ENCODE measurements at regions not wholly inside any gene's neighbourhood (a gene's known extent, or its start where the extent isn't known, plus 50 kb on each side); places are given as distances from the start of the nearest gene placed in this dataset.

GRCh38 chrX:126300401-126300800 is 134.3 kb upstream of the DCAF12L2 start:
- TF ChIP-seq CTCF (IDR thresholded peaks at IDR 0.05; ENCODE audit: low read depth, low read length) (no peak), EZH2phosphoT487 (IDR thresholded peaks at IDR 0.05; ENCODE audit: low read depth) (no peak)
